ENCODE measurements at regions not wholly inside any gene's neighbourhood (a gene's known extent, or its start where the extent isn't known, plus 50 kb on each side); places are given as distances from the start of the nearest gene placed in this dataset.

DNA sequence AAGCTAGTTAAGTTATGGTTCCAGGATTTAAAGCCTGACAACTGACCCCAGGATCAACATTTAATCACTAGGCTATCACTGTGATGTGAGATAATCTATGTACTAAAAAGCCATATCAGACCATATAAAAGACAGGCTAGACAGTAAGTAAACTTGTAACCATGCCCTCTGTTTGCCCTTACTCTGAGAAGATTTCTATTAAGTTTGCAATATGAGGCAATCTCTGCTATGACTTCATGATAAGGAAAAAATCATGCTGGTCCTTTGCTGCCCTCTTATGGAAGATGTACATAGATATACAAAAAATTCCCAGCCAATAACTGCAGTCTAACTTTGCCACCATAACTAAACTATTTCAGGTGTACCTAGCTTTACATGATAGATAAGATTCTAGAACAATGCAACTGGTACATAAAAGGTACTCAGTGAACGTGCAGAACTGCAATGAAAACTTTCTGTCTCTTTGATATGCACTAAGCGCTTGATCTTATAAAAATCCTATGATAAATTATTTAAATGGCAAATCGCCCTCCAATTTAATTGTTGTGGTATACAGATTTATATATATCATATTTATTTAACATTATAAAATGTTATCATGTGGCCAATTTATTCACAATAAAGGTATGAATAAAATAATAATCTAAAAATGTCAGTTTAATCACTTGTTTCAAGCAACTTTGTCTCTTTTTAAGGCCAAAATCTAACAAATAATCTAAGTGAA lies 70.5 kb downstream of the FAM217A start:
- intact Hi-C loops (cut with DNase I), result loop anchor here in 1 of 3 donors (10.0 kb wide), 1 partner anchor 264 kb away; no protein-coding TSS in a partner anchor
- Histone ChIP-seq H3K9me3 (no peaks in the 10 kb centered on the region), H3K27ac (no peak overlapping the region), H3K27me3 (no peaks in the 10 kb centered on the region), H3K4me3 (no peak overlapping the region), H3K36me3 (no peaks in the 10 kb centered on the region), H3K4me1 (peaks cover 0 to 4% (median 0%) of the 10 kb centered on the region in 3 donors)
- FAIRE-seq, result peak; percentile 75
- 61 to 69% methylated on average over 3 of the region's 3 CpGs for WGBS, 2 donors
- TF ChIP-seq, protein P1, sequence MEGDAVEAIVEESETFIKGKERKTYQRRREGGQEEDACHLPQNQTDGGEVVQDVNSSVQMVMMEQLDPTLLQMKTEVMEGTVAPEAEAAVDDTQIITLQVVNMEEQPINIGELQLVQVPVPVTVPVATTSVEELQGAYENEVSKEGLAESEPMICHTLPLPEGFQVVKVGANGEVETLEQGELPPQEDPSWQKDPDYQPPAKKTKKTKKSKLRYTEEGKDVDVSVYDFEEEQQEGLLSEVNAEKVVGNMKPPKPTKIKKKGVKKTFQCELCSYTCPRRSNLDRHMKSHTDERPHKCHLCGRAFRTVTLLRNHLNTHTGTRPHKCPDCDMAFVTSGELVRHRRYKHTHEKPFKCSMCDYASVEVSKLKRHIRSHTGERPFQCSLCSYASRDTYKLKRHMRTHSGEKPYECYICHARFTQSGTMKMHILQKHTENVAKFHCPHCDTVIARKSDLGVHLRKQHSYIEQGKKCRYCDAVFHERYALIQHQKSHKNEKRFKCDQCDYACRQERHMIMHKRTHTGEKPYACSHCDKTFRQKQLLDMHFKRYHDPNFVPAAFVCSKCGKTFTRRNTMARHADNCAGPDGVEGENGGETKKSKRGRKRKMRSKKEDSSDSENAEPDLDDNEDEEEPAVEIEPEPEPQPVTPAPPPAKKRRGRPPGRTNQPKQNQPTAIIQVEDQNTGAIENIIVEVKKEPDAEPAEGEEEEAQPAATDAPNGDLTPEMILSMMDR (IDR thresholded peaks at IDR 0.05), result peak in 2 of 4 donors; percentile 19 to 20
- peak; percentile 84 to 98 (median 95) for ATAC-seq
- peak in 1 of 6 donors; percentile 30 for DNase-seq

DNA sequence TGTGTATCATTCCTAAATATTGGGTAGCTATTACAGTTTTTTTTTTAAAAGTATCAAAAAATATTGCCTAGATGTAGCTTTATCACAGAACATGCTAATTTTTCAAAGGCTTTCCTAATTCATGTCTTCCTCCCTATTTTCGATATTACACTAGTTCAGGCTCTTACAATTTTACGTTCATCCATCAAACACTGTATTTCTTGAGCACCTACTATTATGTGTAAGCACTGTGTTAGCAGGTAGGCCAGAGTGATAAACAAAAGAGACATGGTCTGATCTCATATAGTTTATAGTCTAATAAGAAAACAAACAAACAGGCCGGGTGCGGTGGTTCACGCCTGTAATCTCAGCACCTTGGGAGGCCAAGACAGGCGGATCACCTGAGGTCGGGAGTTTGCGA lies 69.5 kb downstream of the FAM217A start:
- H3K4me3 ChIP-seq, result no peak overlapping the region
- WGBS, 2 donors, result 93 to 97% methylated on average over 8 of the region's 8 CpGs
- peaks cover 0 to 4% (median 0%) of the 10 kb centered on the region in 3 donors for H3K4me1 ChIP-seq
- TF ChIP-seq, protein P1 (IDR thresholded peaks at IDR 0.05), result no peak
- H3K27ac ChIP-seq, result no peak overlapping the region
- H3K36me3 ChIP-seq, result no peaks in the 10 kb centered on the region
- intact Hi-C loops (cut with DNase I), result loop anchor here in 1 of 3 donors (10.0 kb wide), 1 partner anchor 265 kb away; no protein-coding TSS in a partner anchor
- no peaks in the 10 kb centered on the region for H3K9me3 ChIP-seq
- FAIRE-seq, result no peak
- no peak for DNase-seq
- no peak for ATAC-seq
- H3K27me3 ChIP-seq, result no peaks in the 10 kb centered on the region

DNA sequence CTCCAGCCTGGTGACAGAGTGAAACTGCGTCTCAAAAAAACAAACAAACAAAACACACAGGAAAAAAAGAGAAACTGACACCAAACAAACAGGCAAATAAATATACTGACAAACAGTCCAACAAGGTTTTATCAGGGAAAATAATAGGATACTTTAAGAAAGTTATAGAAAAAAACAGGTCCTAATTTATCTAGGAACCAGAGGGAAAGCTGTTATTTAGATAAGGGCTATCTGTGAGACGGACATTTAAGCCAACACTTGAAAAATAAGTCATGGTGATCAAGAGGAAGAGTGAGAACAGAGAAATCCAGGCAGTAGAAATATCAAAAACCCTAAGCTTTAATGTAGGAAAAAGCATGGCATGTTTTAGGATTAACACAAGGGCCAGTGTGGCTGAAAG lies 68.9 kb downstream of the FAM217A start:
- FAIRE-seq, result no peak
- Histone ChIP-seq H3K9me3 (no peaks in the 10 kb centered on the region), H3K27me3 (no peaks in the 10 kb centered on the region), H3K27ac (no peak overlapping the region), H3K4me1 (peaks cover 0 to 4% (median 0%) of the 10 kb centered on the region in 3 donors), H3K36me3 (no peaks in the 10 kb centered on the region), H3K4me3 (no peak overlapping the region)
- intact Hi-C loops (cut with DNase I), result no loop called here
- DNase-seq, result no peak
- no peak for ATAC-seq
- WGBS, 2 donors, result 64 to 68% methylated on average over 2 of the region's 2 CpGs
- TF ChIP-seq, protein P1 (IDR thresholded peaks at IDR 0.05), result no peak

DNA sequence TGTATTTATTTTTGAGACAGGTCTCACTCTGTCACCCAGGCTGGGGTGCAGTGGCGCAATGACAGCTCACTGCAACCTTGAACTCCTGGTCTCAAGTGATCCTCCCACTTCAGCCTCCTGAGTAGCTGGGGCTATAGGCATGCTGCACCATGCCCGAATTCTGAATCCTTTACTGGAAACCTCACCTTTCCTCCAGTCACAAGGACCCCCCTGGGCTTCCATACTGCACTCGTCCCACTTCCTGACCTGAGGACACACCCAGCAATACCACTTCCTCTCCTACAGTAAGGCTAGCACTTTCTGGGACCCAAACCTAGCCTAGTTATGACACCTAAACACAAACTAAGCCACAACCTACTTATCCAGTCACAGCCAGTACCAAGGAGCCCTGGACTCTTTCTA lies 68.2 kb downstream of the FAM217A start:
- ATAC-seq (no peak), FAIRE-seq (no peak), DNase-seq (no peak)
- Histone ChIP-seq H3K4me3 (no peak overlapping the region), H3K27me3 (no peaks in the 10 kb centered on the region), H3K4me1 (peaks cover 0 to 4% (median 0%) of the 10 kb centered on the region in 3 donors), H3K27ac (no peak overlapping the region), H3K36me3 (no peaks in the 10 kb centered on the region), H3K9me3 (no peaks in the 10 kb centered on the region)
- 87 to 90% methylated on average over 3 of the region's 3 CpGs for WGBS, 2 donors
- TF ChIP-seq, protein P1 (IDR thresholded peaks at IDR 0.05), result no peak
- intact Hi-C loops (cut with DNase I), result no loop called here

DNA sequence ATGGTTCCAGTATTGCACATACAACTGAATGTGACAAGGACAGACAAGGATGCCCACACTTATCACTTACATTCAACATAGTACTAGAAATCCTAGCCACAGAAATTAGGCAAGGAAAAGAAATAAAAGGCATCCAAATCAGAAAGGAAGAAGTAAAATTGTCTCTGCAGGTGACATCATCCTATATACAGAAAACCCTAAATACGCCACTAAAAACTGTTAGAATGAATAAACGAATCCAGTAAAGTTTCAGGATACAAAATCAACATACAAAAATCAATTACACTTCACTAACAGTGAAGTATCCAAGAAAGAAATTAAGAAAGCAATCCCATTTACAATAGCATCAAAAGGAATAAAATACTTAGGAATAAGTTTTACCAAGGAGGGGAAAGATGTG lies 66.1 kb downstream of the FAM217A start:
- TF ChIP-seq, protein P1 (IDR thresholded peaks at IDR 0.05), result no peak
- no peaks in the 10 kb centered on the region for H3K36me3 ChIP-seq
- H3K9me3 ChIP-seq, result no peaks in the 10 kb centered on the region
- intact Hi-C loops (cut with DNase I), result no loop called here
- DNase-seq (no peak), FAIRE-seq (no peak), ATAC-seq (no peak)
- WGBS, 2 donors, result 64 to 97% methylated on average over 2 of the region's 2 CpGs
- no peak overlapping the region for H3K27ac ChIP-seq
- H3K4me1 ChIP-seq, result peaks cover 0 to 17% (median 15%) of the 10 kb centered on the region in 3 donors
- no peak overlapping the region for H3K4me3 ChIP-seq
- no peaks in the 10 kb centered on the region for H3K27me3 ChIP-seq
